GM20000 (cell line): ENCODE measurements at regions not wholly inside any gene's neighbourhood (a gene's known extent, or its start where the extent isn't known, plus 50 kb on each side); places are given as distances from the start of the nearest gene placed in this dataset.
A peak's percentile ranks its signal among the peaks of the same experiment; 100 is the strongest.
"Not testable (repeated sequence)": the region's sequence is repeated elsewhere in the genome, so short reads cannot be mapped to it uniquely, and the experiment has no call there.

ENCODE experiments used
- DNase-seq: peaks from one replicate; pipeline ENCODE4 v3.0.0; 2012; ENCODE audit warnings: low spot score
- CTCF ChIP-seq: IDR thresholded peaks from 2 replicates; pipeline ENCODE4 v1.5.1; 2012; ENCODE audit warnings: mild to moderate bottlenecking, control low read depth; ENCODE audit errors: extremely low read depth, missing control alignments

GRCh38 chr12:43210485-43211192 is 341.4 kb downstream of the ADAMTS20 start:
- DNase-seq: peak; percentile 71
- no peak for TF ChIP-seq CTCF

GRCh38 chr12:43208627-43209026 is 343.4 kb downstream of the ADAMTS20 start:
- no peak for DNase-seq
- no peak for TF ChIP-seq CTCF

GRCh38 chr12:43208221-43208620 is 343.8 kb downstream of the ADAMTS20 start:
- TF ChIP-seq CTCF: no peak
- DNase-seq: no peak

GRCh38 chr12:43206396-43206795 is 345.6 kb downstream of the ADAMTS20 start:
- no peak for DNase-seq

DNA sequence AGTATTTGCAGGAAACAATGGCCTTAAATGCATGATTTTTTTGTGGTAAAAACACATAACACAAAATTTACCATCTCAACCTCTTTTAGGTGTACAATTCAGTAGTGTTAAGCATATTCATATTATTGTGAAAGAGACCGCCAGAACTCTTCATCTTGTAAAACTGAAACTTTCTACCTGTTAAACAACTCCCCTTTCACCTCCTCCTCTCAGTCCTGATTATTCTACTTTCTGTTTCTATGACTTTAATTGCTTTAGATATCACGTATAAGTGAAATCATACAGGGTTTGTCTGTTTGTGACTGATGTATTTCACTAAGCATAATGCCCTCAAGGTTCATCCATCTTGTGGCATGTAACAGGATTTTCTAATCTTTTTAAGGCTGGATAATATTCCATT is 353.4 kb downstream of the ADAMTS20 start:
- TF ChIP-seq CTCF: no peak
- DNase-seq: no peak

More at GRCh38 chr12:43206396-43206795, 345.6 kb downstream of the ADAMTS20 start:
- no peak for TF ChIP-seq CTCF

GRCh38 chr12:43196268-43196907 is 355.6 kb downstream of the ADAMTS20 start:
- TF ChIP-seq CTCF: no peak

DNA sequence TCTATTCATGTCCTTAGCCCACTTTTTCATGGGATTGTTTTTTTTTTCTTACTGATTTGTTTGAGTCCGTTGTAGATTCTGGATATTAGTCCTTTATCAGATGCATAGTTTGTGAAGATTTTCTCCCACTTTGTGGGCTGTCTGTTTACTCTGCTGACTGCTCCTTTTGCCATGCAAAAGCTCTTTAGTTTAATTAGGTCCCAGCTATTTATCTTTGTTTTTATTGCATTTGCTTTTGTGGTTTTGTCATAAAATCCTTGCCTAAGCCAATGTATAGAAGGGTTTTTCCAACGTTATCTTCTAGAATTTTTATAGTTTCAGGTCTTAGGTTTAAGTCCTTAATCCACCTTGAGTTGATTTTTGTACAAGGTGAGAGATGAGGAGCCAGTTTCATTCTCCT is 358.9 kb downstream of the ADAMTS20 start:
- DNase-seq: not testable (repeated sequence)

More at GRCh38 chr12:43196268-43196907, 355.6 kb downstream of the ADAMTS20 start:
- DNase-seq: no peak

GRCh38 chr12:43192442-43192841 is 359.6 kb downstream of the ADAMTS20 start:
- not testable (repeated sequence) for DNase-seq
